IMR-90 (cell line): ENCODE measurements at regions not wholly inside any gene's neighbourhood (a gene's known extent, or its start where the extent isn't known, plus 50 kb on each side); places are given as distances from the start of the nearest gene placed in this dataset.

ENCODE experiments used
- ATAC-seq: fragments of 200-7000 bp; cut with Tn5 transposase; 2 replicates; pipeline ENCODE4 v1.9.1; 2020; ENCODE audit warnings: low read depth, mild to moderate bottlenecking, moderate library complexity
- BruUV-seq: library from RNA; stranded (reverse); fragments of 400-500 nt; replicated peaks from 2 replicates; lab custom pipeline; 2021; lab: Mats Ljungman, UMichigan
- CTCF ChIA-PET: fragments of 300-600 bp; formaldehyde crosslinking; extraction: SDS; loops from one replicate; lab custom pipeline; 2021; ENCODE audit warnings: antibody characterized with exemption; lab: Yijun Ruan, JAX
- POLR2A ChIA-PET: fragments of 300-600 bp; sonication (Branson Sonifier 250); formaldehyde crosslinking; loops from one replicate; lab custom pipeline; 2022; ENCODE audit warnings: antibody characterized with exemption; ENCODE audit not compliant: unreplicated experiment; lab: Charles Lee
- DNase-seq: peaks from one replicate; pipeline ENCODE4 v3.0.0; 2013
- H2AFZ ChIP-seq: replicated peaks from 2 replicates; pipeline ENCODE3; 2013; ENCODE audit warnings: low read length, mild to moderate bottlenecking; ENCODE audit not compliant: poor library complexity
- H2AK5ac ChIP-seq: 2 replicates; pipeline ENCODE4 v1.6.1; 2013; ENCODE audit warnings: low read depth, low read length, inconsistent platforms
- H2AK9ac ChIP-seq: replicated peaks from 2 replicates; pipeline ENCODE3; 2013; ENCODE audit warnings: mild to moderate bottlenecking, low read depth, low read length, moderate library complexity; ENCODE audit not compliant: poor library complexity
- H2BK120ac ChIP-seq: 2 replicates; pipeline ENCODE4 v1.6.1; 2013; ENCODE audit warnings: low read depth, low read length, inconsistent platforms
- H2BK15ac ChIP-seq: 3 replicates; pipeline ENCODE4 v1.6.1; 2013; ENCODE audit warnings: low read depth, low read length, inconsistent platforms
- H2BK20ac ChIP-seq: 2 replicates; pipeline ENCODE4 v1.6.1; 2013; ENCODE audit warnings: low read depth, mild to moderate bottlenecking, inconsistent platforms, low read length, moderate library complexity
- H2BK5ac ChIP-seq: 2 replicates; pipeline ENCODE4 v1.6.1; 2013; ENCODE audit warnings: mild to moderate bottlenecking, low read depth, low read length, inconsistent platforms; ENCODE audit not compliant: poor library complexity, severe bottlenecking
- H3K14ac ChIP-seq: replicated peaks from 2 replicates; pipeline ENCODE4 v1.6.1; 2013; ENCODE audit warnings: low read depth, low read length, inconsistent platforms
- H3K18ac ChIP-seq: 2 replicates; pipeline ENCODE4 v1.6.1; 2013; ENCODE audit warnings: low read depth, low read length, control low read depth
- H3K23ac ChIP-seq: 2 replicates; pipeline ENCODE4 v1.6.1; 2013; ENCODE audit warnings: low read depth, low read length, inconsistent platforms
- H3K27ac ChIP-seq: 2 replicates; pipeline ENCODE4 v1.5.1; 2013; ENCODE audit warnings: mild to moderate bottlenecking, control low read depth, low read length; ENCODE audit not compliant: insufficient read depth
- H3K27me3 ChIP-seq: 2 replicates; pipeline ENCODE4 v1.6.1; 2013; ENCODE audit warnings: low read length; ENCODE audit not compliant: control insufficient read depth, insufficient read depth
- H3K36me3 ChIP-seq: 2 replicates; pipeline ENCODE4 v1.6.1; 2013; ENCODE audit warnings: low read length, mixed read lengths; ENCODE audit not compliant: control insufficient read depth, insufficient read depth
- H3K4ac ChIP-seq: 2 replicates; pipeline ENCODE4 v1.6.1; 2013; ENCODE audit warnings: low read depth, low read length, inconsistent platforms
- H3K4me1 ChIP-seq: 2 replicates; pipeline ENCODE4 v1.6.1; 2013; ENCODE audit warnings: low read length, mixed read lengths; ENCODE audit not compliant: control insufficient read depth, insufficient read depth
- H3K4me2 ChIP-seq: 2 replicates; pipeline ENCODE4 v1.6.1; 2013; ENCODE audit warnings: low read depth, mild to moderate bottlenecking, control low read depth, low read length, moderate library complexity
- H3K4me3 ChIP-seq: 2 replicates; pipeline ENCODE4 v1.5.1; 2013; ENCODE audit warnings: low read depth, mild to moderate bottlenecking, control low read depth, low read length, moderate library complexity; ENCODE audit not compliant: insufficient read depth
- H3K56ac ChIP-seq: 2 replicates; pipeline ENCODE4 v1.6.1; 2013; ENCODE audit warnings: low read length, inconsistent platforms; ENCODE audit not compliant: insufficient read depth; ENCODE audit errors: extremely low read depth
- H3K79me1 ChIP-seq, 2 experiments: 2 replicates each; pipeline ENCODE4 v1.6.1; 2013; ENCODE audit warnings: low read length in 2 of 2, inconsistent platforms in 1 of 2, low read depth in 1 of 2
- H3K9ac ChIP-seq: 2 replicates; pipeline ENCODE4 v1.6.1; 2013; ENCODE audit warnings: low read depth, low read length, control low read depth
- H3K9me1 ChIP-seq: 2 replicates; pipeline ENCODE4 v1.6.1; 2013; ENCODE audit warnings: low read length, inconsistent platforms; ENCODE audit not compliant: insufficient read depth
- H3K9me3 ChIP-seq: 2 replicates; pipeline ENCODE4 v1.6.1; 2013; ENCODE audit warnings: low read length; ENCODE audit not compliant: control insufficient read depth, insufficient read depth
- H4K20me1 ChIP-seq: 2 replicates; pipeline ENCODE4 v1.6.1; 2013; ENCODE audit warnings: low read length, inconsistent platforms; ENCODE audit not compliant: insufficient read depth
- H4K5ac ChIP-seq: 2 replicates; pipeline ENCODE4 v1.6.1; 2013; ENCODE audit warnings: mild to moderate bottlenecking, low read depth, low read length, control low read depth
- H4K8ac ChIP-seq, 2 experiments: 2 replicates each; pipeline ENCODE4 v1.6.1; 2013; ENCODE audit warnings: low read depth in 2 of 2, low read length in 2 of 2, control low read depth in 1 of 2, inconsistent platforms in 1 of 2
- H4K91ac ChIP-seq: 2 replicates; pipeline ENCODE4 v1.6.1; 2013; ENCODE audit warnings: low read depth, low read length, inconsistent platforms; ENCODE audit not compliant: insufficient read depth
- BHLHE40 ChIP-seq: fragments of 150-350 bp; IDR thresholded peaks from 2 replicates; pipeline ENCODE4 v1.6.1; 2016; ENCODE audit warnings: mild to moderate bottlenecking, low read depth, low read length
- CHD1 ChIP-seq: IDR thresholded peaks from 2 replicates; pipeline ENCODE4 v1.6.1; 2012; ENCODE audit warnings: low read depth, low read length, improper control_type of control experiment
- FOS ChIP-seq: fragments of 150-350 bp; IDR thresholded peaks from 2 replicates; pipeline ENCODE4 v1.6.1; 2016; ENCODE audit warnings: low read depth, low read length
- MAFK ChIP-seq: IDR thresholded peaks from 2 replicates; pipeline ENCODE4 v1.6.1; 2012; ENCODE audit warnings: low read depth, low read length, improper control_type of control experiment
- MAZ ChIP-seq: IDR thresholded peaks from 2 replicates; pipeline ENCODE4 v1.6.1; 2012; ENCODE audit warnings: low read depth, mild to moderate bottlenecking, low read length, improper control_type of control experiment, moderate library complexity, borderline replicate concordance
- MXI1 ChIP-seq: IDR thresholded peaks from 2 replicates; pipeline ENCODE4 v1.6.1; 2012; ENCODE audit warnings: low read depth, mild to moderate bottlenecking, low read length, moderate library complexity, borderline replicate concordance
- RAD21 ChIP-seq: IDR thresholded peaks from 2 replicates; pipeline ENCODE4 v1.6.1; 2012; ENCODE audit warnings: low read length, improper control_type of control experiment
- USF2 ChIP-seq: fragments of 150-350 bp; IDR thresholded peaks from 2 replicates; pipeline ENCODE4 v1.6.1; 2017; ENCODE audit warnings: mild to moderate bottlenecking, antibody characterized with exemption, low read length, low read depth
- WGBS, 2 experiments: methylation state at CpG; one replicate each; pipeline versions ENCODE4 v1.1.5 to v1.1.7; 2013; ENCODE audit warnings: missing lambda C conversion rate in 2 of 2; ENCODE audit not compliant: insufficient read length in 1 of 2; ENCODE audit errors: extremely low coverage in 2 of 2; 5-methylcytosine and 5-hydroxymethylcytosine counted together
- dilution Hi-C: fragments of 300-500 bp; cut with HindIII; formaldehyde crosslinking; loops from one replicate; pipeline ENCODE4 v1.14.3; 2018; ENCODE audit warnings: low sequenced_read_pairs; ENCODE audit not compliant: unreplicated experiment
- in situ Hi-C: fragments of 300-500 bp; cut with MboI; formaldehyde crosslinking; loops from 3 replicates; pipeline ENCODE4 v1.14.3; 2019; ENCODE audit warnings: low sequenced_read_pairs, inconsistent platforms, mixed read lengths
- intact Hi-C: fragments of 100-400 bp; cut with micrococcal nuclease; formaldehyde crosslinking; loops from 2 replicates; pipeline ENCODE4 v1.10.0; 2022

DNA sequence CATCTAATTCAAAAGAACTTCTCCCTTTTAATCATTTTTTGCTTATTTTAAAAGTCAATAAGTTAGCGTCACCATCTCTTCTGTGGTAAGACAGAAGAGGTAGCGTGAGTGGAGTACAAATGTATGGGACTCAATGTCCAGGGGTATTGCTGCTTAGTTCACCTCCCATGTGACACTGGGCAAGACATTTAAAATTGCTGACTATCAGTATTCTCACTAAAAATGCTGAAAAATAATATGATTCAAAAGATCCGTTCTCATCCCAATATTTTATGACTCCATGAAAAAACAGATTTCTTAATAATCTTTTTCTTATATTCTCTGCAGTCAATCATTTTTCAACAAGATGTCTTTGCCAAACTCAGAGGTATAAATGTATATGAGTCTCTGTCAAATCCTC lies 68.1 kb upstream of the LRRC4C start:
- Histone ChIP-seq H3K36me3 (no peaks in the 10 kb centered on the region), H3K4me1 (no peaks in the 10 kb centered on the region), H3K23ac (no peak overlapping the region), H2BK20ac (no peak overlapping the region), H3K9ac (no peak overlapping the region), H4K8ac (no peak overlapping the region), H3K18ac (no peak overlapping the region), H2AK5ac (no peak overlapping the region), H2BK120ac (no peak overlapping the region), H3K27me3 (no peaks in the 10 kb centered on the region), H3K27ac (no peak overlapping the region), H2AK9ac (no peak overlapping the region), H3K14ac (no peak overlapping the region), H3K4me3 (no peak overlapping the region), H3K9me1 (no peaks in the 10 kb centered on the region), H3K4ac (no peak overlapping the region), H4K20me1 (no peaks in the 10 kb centered on the region), H2BK5ac (no peak overlapping the region), H4K91ac (no peak overlapping the region), H4K5ac (no peak overlapping the region), H3K56ac (no peak overlapping the region), H3K4me2 (no peak overlapping the region), H2BK15ac (no peak overlapping the region), H3K9me3 (peaks cover 4% of the 10 kb centered on the region), H3K79me1 (no peaks in the 10 kb centered on the region), H2AFZ (no peak overlapping the region)
- in situ Hi-C loops, result no loop called here
- no CpG with 5 or more reads among the region's 3 CpGs for WGBS, 2 experiments
- intact Hi-C loops, result no loop called here
- ChIA-PET CTCF (interaction anchor here (0.6 kb wide), 1 partner anchor 107 kb away, joined by 3 read pairs; no protein-coding TSS in a partner anchor), POLR2A (no interaction called here)
- BruUV-seq, result no TSS peak
- TF ChIP-seq RAD21 (no peak), BHLHE40 (no peak), MXI1 (no peak), MAFK (peak; percentile 84), CHD1 (no peak), USF2 (no peak), MAZ (no peak), FOS (no peak)
- dilution Hi-C loops, result no loop called here
- no peak for ATAC-seq
- DNase-seq, result no peak
